Suppressor macrophage treated with lipopolysaccharide for 4 hours (primary cell): ENCODE measurements at regions not wholly inside any gene's neighbourhood (a gene's known extent, or its start where the extent isn't known, plus 50 kb on each side); places are given as distances from the start of the nearest gene placed in this dataset.
"Not testable (repeated sequence)": the region's sequence is repeated elsewhere in the genome, so short reads cannot be mapped to it uniquely, and the experiment has no call there.

Experiments
- DNase-seq: peaks from one replicate; pipeline ENCODE4 v3.0.0-alpha.2; 2020

DNA sequence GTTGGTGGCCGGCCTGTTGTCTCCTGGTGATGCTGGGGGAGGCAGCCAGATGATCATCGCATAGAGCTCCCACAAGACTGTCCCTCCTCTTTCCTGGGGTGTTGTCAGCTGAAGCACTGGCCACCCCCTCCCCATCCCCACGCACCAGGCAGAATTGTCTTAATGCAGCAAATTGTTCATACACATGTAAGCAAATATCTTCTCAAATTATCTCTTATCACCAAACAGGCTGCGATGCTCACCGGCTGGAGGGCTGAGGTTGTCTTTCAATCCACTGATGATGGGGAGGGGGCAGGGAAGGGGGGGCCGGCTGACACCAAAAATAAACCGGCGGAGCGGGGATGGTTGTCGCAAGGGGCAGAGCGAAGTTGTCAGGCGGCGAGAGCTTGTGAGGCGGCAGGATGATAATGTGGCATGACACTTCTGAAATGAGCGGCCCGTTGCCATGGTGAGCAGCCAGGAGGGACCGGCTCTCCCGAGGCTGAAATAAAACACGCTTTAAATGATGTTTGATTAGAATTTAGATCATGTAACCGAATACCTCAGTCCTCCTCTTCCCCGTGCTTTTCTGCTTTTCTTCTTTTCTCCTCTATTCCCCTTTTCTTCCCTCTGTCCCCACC is 59.8 kb downstream of the MRM1 start:
- DNase-seq: no peak

DNA sequence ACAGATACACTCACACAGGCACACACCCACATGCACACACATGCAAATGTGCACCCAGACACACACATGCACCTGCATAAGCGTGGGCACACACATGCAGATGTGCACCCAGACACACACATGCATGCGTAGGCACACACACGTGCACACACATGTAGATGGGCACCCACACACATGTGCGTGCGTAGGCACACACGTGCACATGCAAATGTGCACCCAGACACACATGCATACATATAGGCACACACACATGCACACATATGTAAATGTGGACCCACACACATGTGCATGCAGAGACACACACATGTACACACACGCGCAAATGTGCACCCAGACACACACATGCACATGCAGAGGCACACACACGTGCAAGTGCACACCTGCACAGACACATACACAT is 60.3 kb downstream of the MRM1 start:
- no peak for DNase-seq

DNA sequence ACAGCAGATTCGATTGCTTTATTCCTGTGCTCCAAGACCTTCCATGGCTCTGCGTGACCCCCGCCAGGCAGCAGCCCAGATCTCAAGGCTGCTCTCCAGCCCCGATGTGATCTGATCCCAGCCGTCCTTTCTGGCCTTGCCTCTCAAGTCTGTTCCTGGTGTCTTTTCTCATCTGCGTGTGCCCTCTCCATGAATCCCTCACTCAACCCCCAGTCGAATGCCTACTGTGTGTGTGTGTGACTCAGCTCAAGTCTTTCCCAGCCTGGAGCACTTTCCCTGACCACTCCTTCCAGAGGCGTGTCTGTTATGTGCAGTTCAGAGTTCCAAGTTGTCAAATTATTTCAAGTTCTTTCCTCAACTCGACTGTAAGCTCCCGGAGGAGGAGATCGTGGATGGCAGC is 64.0 kb downstream of the MRM1 start:
- DNase-seq: no peak

DNA sequence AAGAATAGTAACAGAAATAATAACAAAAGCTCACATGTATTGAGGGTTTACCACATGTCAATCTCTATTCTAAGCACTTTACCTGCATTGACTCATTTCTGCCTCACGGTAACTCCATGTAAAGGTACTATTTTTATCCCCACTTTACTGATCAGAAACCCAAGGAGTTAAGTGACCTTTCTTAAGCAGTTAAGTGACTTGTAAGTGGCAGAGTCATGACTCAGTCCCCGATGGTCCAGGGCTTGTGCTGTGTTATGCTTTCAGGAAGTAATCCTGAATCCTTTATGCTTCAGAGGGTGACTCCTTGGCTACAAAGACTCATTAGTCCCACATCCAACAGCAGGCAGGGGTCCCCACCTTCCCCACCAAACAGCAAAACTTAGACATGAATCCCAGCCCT is 66.5 kb downstream of the MRM1 start:
- DNase-seq: no peak

DNA sequence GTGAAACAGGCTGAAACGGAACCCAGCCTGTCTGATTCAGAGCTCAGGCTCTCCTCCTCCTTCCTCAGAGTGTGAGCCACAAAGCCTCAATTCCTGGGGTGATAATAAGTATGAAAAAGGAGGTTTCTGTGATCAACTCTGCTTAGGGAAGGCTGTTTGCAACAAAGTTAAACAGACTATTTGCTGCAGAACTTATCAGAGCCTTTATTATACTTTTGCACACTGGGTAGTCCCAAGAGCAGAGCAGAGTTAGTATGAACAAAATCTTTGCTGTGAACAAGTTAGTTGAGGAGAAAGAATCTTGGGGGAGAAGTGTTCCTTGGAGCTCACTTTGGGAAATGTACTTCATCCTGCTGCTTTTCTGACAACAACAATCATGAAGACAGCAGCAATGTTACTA is 67.4 kb downstream of the MRM1 start:
- DNase-seq: no peak

DNA sequence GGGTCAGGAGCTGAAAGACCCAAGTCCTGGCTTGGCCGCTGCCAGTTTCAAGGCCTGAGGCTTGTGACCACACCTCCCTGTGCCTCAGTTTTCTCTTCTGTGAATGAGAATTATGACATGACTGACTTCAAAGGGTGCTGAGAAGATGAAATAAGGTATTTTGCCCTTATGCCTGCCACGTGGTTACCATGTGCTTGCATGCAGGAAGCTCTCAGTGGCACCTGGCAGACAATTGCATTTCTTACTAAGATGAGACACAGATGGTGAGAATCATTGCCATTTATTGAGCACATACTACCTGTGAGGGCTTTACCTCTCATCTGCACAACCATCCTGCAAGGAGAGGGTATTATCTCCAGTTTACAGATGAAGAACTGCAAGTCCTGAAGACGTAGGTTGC is 69.8 kb downstream of the MRM1 start:
- no peak for DNase-seq

DNA sequence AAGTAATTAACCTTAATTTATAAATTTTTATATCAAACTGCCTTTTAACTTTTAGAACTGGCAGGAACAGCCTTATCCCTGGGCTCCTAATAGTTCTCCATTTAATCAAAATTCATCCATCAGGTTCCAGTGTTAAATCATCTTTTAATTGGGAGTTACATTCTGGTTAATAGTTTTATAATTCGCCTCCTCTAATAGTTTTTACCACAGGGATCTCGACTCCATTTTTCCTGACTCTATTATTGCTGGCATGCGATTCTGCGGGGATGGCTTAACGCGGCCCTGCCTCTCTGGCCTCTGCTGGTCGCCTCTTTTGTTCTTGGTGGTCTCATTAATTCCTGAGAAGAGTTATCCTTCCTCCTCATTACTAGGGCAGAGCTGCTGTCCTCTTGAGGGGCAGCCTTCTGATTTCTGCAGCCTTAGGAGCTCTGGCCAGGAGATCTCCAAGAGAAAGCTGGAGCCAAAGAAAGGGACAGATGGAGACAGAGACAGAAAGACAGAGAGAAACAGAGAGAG is 71.1 kb downstream of the MRM1 start:
- DNase-seq: no peak

DNA sequence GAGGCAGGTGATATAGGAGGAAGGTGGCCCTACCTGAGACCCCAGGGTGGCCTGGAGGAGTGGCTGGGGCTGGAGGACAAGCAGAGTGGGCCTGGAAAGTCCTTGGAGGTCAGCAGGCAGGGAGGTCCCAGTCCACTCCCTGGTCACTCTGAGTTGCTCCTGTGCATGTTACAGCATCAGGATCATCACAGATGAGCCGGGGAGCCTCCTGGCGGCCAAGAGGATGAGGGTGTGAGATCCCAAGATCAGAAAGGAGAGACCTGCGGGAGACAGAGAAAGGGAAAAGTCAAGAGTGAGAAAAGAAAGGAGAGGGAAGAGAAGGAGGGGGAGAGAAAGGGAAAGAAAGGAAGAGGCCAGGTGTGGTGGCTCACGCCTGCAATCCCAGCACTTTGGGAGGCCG is 71.7 kb downstream of the MRM1 start:
- no peak for DNase-seq

DNA sequence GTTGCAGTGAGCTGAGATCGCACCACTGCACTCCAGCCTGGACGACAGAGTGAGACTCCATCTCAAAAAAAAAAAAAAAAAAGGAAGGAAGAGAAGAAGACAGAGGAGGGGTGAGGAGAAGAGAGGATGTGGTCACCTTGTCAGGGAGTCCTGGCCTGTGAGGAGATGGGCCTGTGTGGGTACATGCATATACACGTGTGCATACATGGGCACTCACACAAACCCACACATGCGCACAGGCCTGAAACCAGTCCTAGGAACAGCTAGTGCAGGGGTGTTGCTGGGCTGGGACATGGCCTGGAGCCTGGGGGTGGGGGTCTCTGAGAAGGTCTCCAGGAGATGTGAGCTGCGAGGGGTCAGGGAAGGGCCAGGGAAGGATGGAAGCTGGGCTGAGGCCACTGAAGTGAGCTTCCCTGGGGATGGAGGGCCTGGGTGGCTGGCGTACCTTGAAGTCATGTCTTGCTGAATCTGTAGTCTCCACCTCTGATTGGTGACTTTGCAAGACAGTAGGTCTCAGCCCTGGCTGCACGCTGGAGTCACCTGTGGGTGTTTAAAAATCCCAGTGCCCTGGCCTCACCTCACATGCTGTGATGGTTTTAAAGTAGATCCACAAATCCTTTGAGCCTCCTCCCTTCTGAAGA is 72.4 kb downstream of the MRM1 start:
- no peak for DNase-seq

DNA sequence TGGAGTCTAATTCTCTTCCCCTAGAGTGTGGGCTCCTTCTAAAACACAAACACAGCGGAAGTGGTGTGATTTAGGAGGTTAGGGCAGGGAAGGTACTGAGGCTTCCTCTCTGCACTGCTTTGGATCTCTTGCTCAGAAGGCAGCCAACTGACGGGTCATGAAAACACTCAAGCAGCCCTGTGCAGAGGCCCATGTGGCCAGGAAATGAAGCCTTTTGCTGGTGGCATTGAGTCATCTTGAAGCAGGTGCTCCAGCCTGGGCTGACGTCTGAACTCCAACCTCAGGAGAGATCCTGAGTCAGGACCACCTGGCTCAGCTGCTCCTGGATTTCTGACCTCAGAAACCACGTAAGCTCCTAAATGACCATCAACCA is 72.9 kb downstream of the MRM1 start:
- DNase-seq: no peak

DNA sequence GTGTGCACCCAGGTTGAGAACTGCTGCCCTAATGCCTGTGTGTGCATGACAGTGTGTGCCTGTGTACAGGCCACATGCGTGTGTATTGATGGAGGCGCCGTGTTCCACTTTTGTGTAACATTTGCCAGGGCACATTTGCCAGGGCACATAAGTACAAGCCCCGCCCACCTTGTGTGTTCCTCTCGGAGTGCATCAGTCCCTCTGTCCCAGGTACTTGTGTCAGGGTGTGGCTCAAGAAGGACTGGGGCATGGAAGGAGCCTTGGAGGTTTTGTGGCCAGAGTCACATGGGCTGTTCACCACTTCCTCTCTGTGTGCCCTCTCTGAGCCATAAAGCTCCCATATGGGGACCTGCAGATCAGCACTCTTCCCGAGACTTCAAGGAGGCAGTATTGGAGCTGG is 73.9 kb downstream of the MRM1 start:
- peak; percentile 3 for DNase-seq

DNA sequence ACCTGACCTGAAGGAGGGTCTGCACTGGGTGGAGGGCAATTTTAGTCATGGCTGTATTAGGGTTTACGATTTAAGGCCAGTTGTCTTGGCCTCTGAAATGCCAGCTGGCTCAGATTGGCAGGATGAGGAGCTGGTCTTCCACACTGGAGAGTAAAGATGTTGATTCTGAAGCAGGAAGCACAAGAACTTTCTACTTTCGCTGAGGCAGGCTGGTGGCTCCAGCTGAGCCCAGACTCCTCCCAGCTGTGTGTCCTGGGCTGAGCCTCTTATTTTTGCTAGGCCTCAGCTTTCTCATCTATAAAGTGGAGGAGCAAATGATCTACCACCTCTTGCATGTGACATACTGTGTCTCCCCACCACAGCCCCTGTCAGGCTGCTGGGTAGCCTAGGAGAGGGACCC is 74.4 kb downstream of the MRM1 start:
- no peak for DNase-seq

DNA sequence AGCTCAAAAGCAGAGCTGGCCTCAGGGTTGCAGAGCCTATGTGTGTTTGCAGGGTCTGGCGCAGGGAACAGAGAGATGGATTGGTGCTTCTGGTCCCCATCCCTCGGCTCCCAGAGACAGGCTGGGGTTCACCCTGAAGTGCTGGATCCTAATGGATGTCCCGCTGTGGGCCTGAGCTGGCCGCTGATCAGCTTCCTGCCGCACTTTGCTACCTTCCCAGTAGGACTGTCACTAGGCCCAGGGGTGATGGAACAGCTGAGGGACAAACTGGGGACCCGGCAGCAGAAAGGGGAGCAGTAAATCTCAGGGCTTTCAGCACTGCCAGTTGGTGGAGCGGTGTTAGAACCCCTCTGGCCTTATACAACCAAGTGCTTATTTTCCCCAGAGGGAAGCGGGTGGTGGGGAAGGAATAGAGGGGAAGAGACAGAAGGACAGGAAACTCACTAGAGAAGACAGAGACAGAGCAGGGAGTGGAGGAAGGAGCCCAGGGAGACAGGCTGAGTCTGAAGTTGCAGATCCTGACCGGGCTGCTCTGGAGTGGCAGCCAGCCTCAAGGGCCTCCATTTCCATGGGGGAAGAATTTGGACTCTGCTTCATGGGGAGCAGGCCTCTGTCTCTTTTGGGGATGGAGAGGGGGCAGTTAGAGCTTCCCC is 78.6 kb downstream of the MRM1 start:
- no peak for DNase-seq

DNA sequence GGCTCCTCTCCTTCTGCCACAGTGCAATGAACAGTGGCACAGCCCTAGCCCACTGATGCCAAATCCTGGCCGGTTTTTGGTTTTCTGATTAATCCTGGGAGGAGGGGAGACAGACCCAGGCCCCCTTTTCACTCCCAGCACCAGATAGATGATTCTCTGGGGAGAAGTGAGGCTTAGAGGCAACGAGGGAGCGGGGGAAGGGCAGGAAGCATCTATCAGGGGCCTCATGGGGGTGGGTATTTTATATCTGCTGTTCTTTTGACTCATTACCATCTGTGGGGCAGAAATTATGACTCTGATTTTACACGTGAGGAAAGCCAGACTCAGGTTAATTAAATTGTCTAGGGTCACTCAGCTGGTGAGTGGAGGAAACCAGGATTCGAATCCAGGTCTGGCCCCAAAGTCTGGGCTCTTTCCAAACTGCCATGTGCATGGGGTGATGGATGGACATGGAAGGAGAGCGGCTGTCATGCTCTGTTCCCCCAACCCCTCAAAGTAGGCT is 79.4 kb downstream of the MRM1 start:
- DNase-seq: no peak

DNA sequence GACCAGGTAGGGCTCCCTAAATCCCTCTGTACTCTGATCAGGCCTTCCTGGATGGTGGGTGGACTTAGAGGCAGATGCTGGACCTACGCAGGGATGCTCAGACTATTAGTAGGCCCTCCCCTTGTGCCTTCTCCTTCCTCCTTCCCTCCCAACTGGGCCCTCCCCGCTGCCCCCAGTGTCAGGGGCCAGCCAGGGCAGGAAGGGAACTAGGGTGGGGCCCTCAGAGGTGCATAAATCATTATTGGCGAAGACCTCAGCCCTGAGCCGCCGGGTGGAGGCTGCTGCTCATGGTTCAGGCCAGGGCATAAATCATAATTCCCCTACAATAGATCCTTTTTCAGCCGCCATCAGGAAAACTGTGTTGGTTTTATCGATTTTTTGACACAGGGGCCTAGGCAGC is 81.4 kb downstream of the MRM1 start:
- no peak for DNase-seq

DNA sequence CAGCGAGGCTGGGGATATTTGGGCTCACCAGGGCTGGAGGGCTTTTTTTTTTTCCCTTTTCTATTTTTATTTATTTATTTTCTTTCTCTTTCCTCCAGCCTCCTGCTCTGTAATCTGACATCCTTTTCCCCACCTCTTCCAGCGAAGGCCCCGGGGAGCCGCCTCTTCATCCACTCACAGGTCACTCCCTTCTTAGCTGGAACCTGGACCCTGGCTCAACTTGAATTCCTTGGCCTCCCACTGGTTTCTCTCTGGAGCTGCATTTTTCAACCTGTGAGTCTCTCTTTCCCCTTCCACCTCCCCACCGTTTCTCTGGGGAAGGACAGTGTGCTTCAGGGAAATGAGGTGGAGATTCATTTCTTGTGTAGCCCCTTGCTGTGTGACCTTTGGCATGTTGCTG is 82.0 kb downstream of the MRM1 start:
- no peak for DNase-seq

DNA sequence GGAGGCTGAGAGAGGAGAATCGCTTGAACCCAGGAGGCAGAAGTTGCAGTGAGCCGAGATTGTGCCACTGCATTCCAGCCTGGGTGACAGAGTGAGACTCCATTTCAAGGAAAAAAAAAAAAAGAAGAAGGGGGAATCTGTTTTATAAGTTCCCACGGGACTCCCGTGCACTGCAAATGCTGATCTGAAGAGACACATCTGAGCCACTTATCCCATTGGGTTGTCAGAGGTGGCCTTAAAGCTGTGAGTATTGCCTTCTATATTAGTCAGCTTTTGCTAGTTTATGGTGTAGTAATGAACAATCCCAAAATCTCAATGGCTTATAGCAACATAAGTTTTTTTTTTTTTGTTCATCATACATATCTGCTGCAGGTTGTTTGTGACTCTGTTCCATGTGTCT is 82.8 kb downstream of the MRM1 start:
- DNase-seq: no peak

DNA sequence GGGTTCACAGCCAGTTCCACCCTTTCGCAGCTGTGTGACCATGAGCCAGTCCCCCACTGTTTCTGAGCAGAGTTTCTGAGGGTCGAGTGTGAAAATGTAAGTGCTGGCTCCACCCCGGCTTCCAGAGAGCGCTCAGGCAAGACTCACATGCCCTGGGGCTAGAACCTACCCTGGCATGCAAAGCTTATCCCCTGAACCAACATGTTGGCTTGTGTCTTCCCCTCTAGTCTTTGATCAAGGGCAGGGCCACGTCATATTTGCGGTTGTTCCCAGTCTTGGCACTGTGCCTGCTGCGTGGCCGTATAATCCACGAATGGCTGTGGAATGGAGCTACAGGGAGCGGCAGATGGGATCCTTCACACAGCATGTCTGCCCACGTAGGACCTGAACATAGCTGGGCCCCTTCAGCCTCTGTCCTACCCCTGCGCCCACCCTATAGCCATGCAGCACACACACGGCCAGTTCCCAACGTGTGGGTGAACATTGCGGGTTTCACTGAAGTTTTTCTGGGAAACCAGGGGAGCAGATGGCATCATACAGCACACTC is 84.8 kb downstream of the MRM1 start:
- no peak for DNase-seq

DNA sequence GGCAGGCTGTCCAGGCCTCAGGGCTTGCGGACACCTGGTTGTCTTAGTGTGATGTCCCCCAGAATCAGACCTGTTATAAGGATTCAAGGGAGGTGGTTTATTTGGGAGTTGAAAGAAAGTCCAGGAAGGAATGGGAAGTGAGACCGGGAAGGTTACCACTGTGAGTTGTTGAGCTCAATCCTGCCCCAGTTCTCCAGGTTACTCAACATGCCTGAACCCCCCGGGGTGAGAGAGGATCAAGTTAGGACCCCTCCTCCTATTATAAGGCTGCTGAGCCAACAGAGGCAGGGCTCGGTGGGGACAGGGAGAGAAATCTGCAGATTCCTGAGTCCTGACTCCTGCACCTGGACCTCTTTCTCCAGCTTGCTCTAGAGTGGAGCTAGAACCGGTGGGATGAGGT is 86.4 kb downstream of the MRM1 start:
- DNase-seq: no peak

DNA sequence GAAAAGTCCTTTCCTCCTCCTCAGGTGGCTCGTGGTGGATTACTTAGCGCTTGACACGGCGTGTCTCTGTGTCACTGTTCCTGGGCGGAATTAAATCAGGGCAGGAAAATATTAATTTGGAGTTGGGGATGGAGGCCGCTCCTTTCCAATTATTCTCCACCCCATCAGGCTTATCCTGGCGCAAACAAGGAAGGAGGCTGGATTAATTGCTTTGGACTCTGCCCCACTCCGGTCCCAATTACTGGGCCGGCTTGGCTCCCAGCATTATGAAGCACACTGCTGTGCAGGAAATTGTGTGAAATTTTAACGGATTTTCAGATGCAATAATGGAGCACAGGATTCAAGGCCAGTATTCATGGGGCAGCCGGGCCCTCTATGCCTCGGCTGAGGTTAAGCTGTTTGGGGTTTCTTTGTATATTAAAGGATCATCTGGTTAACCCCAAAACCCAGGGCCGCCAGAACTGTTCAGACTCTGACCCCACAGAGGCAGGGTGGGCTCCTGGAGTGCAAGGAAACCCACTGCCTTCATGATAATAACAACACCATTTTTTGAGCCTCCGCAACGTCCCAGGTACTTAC is 87.8 kb downstream of the MRM1 start:
- DNase-seq: no peak

DNA sequence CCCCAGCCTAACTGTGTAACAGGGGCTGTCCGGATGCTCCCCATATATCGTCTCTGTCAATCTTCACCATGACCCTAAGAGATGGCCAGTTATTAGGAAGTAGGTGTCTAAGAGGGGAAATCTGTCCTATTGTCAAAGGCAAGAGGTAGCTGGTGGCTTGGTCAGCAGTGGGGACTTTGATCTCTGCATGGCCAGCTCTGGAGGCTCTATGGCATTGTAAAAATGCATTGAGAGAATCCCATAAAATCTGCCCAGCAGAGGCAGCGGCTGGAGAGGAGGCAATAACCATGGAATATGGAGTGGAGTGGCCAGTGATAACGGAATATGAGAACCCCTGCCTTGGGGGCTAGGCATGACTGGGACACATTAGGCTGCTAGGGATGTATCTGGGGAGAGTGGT is 88.8 kb downstream of the MRM1 start:
- no peak for DNase-seq

DNA sequence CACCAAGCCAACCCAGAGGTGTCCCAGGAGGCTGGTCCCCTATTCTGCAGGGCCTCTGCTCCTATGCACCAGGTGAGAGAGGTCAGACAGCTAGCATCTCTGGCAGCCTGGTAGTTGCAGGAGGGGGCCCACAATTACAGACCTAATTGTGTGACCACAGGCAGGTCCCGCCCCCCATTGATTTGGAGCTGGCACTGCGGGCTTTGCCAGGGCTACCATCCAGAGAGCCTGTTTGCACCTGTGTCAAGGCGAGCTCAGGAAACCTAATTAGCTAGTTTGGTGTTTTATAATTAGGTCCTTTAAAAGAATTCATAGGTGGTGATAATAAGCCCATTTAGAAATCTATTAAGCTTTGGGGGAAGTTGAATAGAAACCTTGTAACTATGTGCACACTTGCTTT is 90.2 kb downstream of the MRM1 start:
- no peak for DNase-seq

DNA sequence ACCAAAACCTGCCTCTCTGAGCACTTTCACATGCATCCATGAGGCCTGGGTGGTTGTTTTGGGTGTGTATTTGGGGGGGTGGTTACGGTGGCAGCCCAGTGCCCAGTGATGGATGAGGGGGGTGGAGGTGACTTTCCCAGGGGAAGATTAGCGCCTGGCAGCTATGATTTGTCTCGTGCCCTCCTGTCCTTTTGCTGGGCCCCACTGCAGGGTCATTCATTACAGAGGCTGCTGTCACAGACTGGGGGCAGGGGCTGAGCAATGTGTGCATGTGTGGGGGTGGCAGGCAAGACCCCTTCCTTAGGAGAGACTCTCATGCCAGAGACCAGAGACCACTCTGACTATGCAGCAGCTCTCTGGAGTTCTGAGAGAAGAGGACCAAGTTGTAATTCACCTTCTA is 93.7 kb downstream of the MRM1 start:
- no peak for DNase-seq

DNA sequence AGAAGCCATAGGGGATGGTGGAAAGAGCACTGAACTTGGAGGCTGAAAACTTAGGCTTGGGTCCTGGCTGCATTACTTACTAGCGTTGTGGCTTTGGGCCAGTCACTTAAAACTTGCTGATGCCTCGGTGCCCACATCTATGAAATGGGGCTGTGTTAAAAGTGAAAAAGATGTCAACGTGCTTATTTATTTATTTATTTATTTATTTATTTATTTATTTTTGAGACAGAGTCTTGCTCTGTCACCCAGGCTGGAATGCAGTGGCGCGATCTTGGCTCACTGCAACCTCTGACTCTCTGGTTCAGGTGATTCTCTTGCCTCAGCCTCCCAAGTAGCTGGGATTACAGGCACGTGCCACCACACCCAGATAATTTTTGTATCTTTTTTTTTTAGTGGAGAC is 94.3 kb downstream of the MRM1 start:
- DNase-seq: not testable (repeated sequence)
